Gastrocnemius medialis (tissue), 4 donors: ENCODE measurements at regions not wholly inside any gene's neighbourhood (a gene's known extent, or its start where the extent isn't known, plus 50 kb on each side); places are given as distances from the start of the nearest gene placed in this dataset.

Experiments
- ATAC-seq, 2 donors: fragments of 150-250 bp; one replicate each; pipeline ENCODE4 v1.9.1; 2016
- DNase-seq, 2 donors: peaks; one replicate each; pipeline ENCODE4 v3.0.0-alpha.2; 2019
- H3K27ac ChIP-seq, 4 donors: fragments of 200-600 bp; sonication (generic); 1 replicate in 1 of 4; 2 replicates in 3 of 4; pipeline ENCODE4 v1.5.1; 2016 to 2018; ENCODE audit warnings: mild to moderate bottlenecking in 2 of 4, moderate library complexity in 1 of 4
- H3K27me3 ChIP-seq, 3 donors: fragments of 200-600 bp; sonication (generic) in 2 of 3; 1 replicate in 1 of 3; 2 replicates in 2 of 3; pipeline versions ENCODE4 v1.5.1 to v1.6.0; 2016 to 2019; ENCODE audit warnings: mild to moderate bottlenecking in 1 of 3, moderate library complexity in 1 of 3
- H3K36me3 ChIP-seq, 2 donors: fragments of 200-600 bp; sonication (generic) in 1 of 2; one replicate each; pipeline ENCODE4 v1.5.1; 2017 to 2018
- H3K4me1 ChIP-seq, 2 donors: fragments of 200-600 bp; sonication (generic) in 1 of 2; one replicate each; pipeline ENCODE4 v1.5.1; 2016 to 2017; ENCODE audit warnings: mild to moderate bottlenecking in 2 of 2
- H3K4me3 ChIP-seq, 4 donors: fragments of 200-600 bp; sonication (generic) in 3 of 4; 1 replicate in 1 of 4; 2 replicates in 3 of 4; pipeline ENCODE4 v1.5.1; 2016 to 2019; ENCODE audit warnings: mild to moderate bottlenecking in 2 of 4
- H3K9me3 ChIP-seq, 3 donors: fragments of 200-600 bp; sonication (generic) in 2 of 3; 1 replicate in 1 of 3; 2 replicates in 2 of 3; pipeline ENCODE4 v1.5.1; 2016 to 2019
- POLR2A ChIP-seq, 2 donors: fragments of 450-650 bp; IDR thresholded peaks; one replicate each; pipeline ENCODE4 v1.6.1; 2017; ENCODE audit warnings: antibody characterized with exemption in 2 of 2, mild to moderate bottlenecking in 2 of 2, moderate library complexity in 2 of 2
- in situ Hi-C, 4 donors: fragments of 200-750 bp; cut with MboI; loops; one replicate each; pipeline versions ENCODE4 v1.15.0 to v1.8.0; 2017; ENCODE audit warnings: low sequenced_read_pairs in 4 of 4
- intact Hi-C: fragments of 100-400 bp; cut with DNase I; formaldehyde crosslinking; loops from one replicate; pipeline ENCODE4 v1.15.1; 2023; ENCODE audit warnings: low total_unique reads
- TF ChIP-seq, protein P1 (sequence below), 5 experiments: fragments of 450-650 bp in 3 of 5; fragments of 200-600 bp in 2 of 5; sonication (generic) in 2 of 5; IDR thresholded peaks in 4 of 5; conservative IDR thresholded peaks in 1 of 5; 1 replicate in 4 of 5; 2 replicates in 1 of 5; pipeline ENCODE4 v1.5.1; 2016 to 2019; ENCODE audit warnings: antibody characterized with exemption in 5 of 5, mild to moderate bottlenecking in 3 of 5, moderate library complexity in 3 of 5

DNA sequence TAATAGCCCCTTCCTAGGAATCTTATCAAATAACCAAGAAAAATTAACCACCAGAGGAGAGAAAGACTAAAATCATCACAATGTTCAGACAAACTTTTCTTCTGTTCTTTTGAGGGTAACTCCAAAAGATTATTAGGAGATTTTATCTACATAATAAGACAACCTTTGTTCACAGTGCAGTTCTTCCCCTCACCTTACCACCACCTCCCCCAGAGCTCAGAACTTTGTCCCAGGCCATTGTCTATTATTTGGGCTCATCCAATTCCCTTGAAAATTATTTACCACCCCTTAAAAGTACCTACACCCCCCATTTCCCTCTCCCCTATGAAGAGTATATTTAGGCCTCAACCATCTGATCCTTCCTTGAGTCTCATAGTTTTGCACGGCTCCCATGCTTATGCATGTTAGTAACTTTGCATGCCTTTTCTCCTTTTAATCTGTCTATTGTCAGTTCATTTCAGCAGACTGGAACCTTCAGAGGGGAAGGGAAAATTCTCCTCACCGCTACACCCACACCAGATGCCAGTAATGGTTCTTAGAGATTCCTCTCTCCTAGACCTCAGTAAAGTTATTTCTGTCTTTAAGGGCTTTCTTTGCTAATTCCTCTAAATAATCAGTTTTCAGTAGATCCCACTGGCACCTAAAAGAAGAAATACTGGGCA lies 234.9 kb downstream of the SKIDA1 start:
- intact Hi-C loops (no loop called here), in situ Hi-C loops (loop anchor here in 2 of 4 donors (25.0 kb wide), 2 partner anchors 197 to 447 kb away; no protein-coding TSS in a partner anchor)
- Histone ChIP-seq H3K27ac (no peak overlapping the region), H3K4me3 (no peak overlapping the region), H3K27me3 (peaks cover 0 to 4% (median 0%) of the 10 kb centered on the region in 3 donors), H3K9me3 (no peaks in the 10 kb centered on the region), H3K36me3 (no peaks in the 10 kb centered on the region), H3K4me1 (peaks cover 10 to 21% of the 10 kb centered on the region in 2 donors)
- ATAC-seq (no peak), DNase-seq (no peak)
- TF ChIP-seq, protein P1, sequence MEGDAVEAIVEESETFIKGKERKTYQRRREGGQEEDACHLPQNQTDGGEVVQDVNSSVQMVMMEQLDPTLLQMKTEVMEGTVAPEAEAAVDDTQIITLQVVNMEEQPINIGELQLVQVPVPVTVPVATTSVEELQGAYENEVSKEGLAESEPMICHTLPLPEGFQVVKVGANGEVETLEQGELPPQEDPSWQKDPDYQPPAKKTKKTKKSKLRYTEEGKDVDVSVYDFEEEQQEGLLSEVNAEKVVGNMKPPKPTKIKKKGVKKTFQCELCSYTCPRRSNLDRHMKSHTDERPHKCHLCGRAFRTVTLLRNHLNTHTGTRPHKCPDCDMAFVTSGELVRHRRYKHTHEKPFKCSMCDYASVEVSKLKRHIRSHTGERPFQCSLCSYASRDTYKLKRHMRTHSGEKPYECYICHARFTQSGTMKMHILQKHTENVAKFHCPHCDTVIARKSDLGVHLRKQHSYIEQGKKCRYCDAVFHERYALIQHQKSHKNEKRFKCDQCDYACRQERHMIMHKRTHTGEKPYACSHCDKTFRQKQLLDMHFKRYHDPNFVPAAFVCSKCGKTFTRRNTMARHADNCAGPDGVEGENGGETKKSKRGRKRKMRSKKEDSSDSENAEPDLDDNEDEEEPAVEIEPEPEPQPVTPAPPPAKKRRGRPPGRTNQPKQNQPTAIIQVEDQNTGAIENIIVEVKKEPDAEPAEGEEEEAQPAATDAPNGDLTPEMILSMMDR (IDR thresholded peaks at IDR 0.05 in 4 of 5, conservative IDR thresholded peaks at IDR 0.05 in 1 of 5) = no peak
- TF ChIP-seq POLR2A (IDR thresholded peaks at IDR 0.05) = no peak

DNA sequence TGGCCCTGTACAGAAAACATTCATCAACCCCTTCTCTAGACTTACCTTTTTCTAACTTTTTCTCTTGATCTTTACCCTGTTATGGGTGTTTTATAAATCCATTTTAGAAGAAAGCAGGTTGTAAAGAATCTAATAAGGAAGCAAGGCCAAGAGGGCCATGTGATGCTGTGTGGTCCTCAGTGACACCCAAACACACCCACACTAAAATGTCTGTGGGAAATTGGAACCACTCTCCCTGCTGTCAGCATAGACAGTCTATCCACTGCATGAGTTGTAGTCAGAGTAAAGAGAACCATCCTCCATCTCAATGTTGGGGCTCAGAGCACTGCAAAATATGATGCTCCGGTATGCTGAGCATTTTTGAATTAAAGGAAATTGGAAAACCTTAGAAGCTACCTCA lies 235.5 kb downstream of the SKIDA1 start:
- Histone ChIP-seq H3K27ac (no peak overlapping the region), H3K27me3 (peaks cover 0 to 4% (median 0%) of the 10 kb centered on the region in 3 donors), H3K9me3 (no peaks in the 10 kb centered on the region), H3K36me3 (no peaks in the 10 kb centered on the region), H3K4me3 (no peak overlapping the region), H3K4me1 (peaks cover 10 to 21% of the 10 kb centered on the region in 2 donors)
- in situ Hi-C loops = loop anchor here in 2 of 4 donors (25.0 kb wide), 2 partner anchors 197 to 447 kb away; no protein-coding TSS in a partner anchor
- DNase-seq = no peak
- intact Hi-C loops = no loop called here
- no peak for ATAC-seq
- TF ChIP-seq, protein P1 (IDR thresholded peaks at IDR 0.05 in 4 of 5, conservative IDR thresholded peaks at IDR 0.05 in 1 of 5) = no peak
- TF ChIP-seq POLR2A (IDR thresholded peaks at IDR 0.05) = no peak

DNA sequence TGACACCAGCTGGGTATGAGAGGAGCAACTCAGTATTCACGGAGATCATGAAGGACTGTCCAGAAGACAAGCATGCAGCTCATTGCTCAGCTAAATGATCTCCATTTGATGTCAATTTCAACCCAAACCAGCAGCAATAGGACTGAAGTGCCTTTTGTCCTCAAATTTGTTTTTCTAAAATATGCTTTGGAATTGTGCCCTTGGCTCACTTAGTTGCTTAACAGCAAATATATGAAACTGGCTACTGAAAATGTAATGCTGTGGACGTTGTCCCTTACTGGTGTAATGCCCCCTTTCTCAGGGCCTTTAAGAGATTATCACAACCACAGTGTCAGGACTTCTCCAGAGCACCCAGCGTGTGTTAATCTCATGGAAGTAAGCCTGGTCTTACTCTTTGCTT lies 236.2 kb downstream of the SKIDA1 start:
- ATAC-seq (no peak), DNase-seq (no peak)
- Histone ChIP-seq H3K27ac (no peak overlapping the region), H3K9me3 (no peaks in the 10 kb centered on the region), H3K27me3 (peaks cover 0 to 4% (median 0%) of the 10 kb centered on the region in 3 donors), H3K36me3 (no peaks in the 10 kb centered on the region), H3K4me1 (peaks cover 10 to 21% of the 10 kb centered on the region in 2 donors), H3K4me3 (no peak overlapping the region)
- intact Hi-C loops = no loop called here
- TF ChIP-seq, protein P1 (IDR thresholded peaks at IDR 0.05 in 4 of 5, conservative IDR thresholded peaks at IDR 0.05 in 1 of 5) = no peak
- no peak for TF ChIP-seq POLR2A (IDR thresholded peaks at IDR 0.05)
- in situ Hi-C loops = loop anchor here in 2 of 4 donors (25.0 kb wide), 2 partner anchors 198 to 448 kb away; no protein-coding TSS in a partner anchor

DNA sequence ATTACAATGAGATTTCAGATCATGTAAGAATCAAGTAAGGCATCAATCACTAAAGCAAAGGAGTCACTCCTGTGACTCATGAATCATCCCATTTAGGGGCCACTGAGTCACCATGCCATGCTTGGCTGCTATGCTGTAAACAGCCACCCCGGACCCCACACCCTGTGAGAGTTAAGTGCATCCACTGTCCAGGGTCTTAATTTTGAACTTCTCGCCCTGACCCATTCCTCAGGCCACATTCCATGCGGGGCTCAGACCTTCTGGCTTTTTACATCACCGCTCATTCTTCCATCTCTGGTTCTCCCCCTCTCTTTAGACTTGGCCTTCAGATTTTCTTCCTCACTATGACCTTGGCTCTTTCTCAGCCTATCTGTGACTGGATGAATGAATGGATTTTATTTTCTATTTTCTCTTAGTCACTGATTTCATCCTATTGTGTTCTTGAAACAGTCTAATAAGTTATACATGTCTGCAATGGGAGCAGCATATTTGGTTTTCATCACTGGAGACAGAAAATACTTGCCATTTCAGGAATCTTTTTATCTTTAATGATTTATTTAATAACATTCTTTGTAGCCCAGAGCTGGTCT lies 239.6 kb downstream of the SKIDA1 start:
- Histone ChIP-seq H3K36me3 (no peaks in the 10 kb centered on the region), H3K4me3 (no peak overlapping the region), H3K4me1 (no peaks in the 10 kb centered on the region), H3K27ac (no peak overlapping the region), H3K27me3 (no peaks in the 10 kb centered on the region), H3K9me3 (no peaks in the 10 kb centered on the region)
- in situ Hi-C loops (loop anchor here in 2 of 4 donors (25.0 kb wide), 2 partner anchors 201 to 451 kb away; no protein-coding TSS in a partner anchor), intact Hi-C loops (no loop called here)
- no peak for TF ChIP-seq POLR2A (IDR thresholded peaks at IDR 0.05)
- TF ChIP-seq, protein P1 (IDR thresholded peaks at IDR 0.05 in 4 of 5, conservative IDR thresholded peaks at IDR 0.05 in 1 of 5) = no peak
- no peak for ATAC-seq
- DNase-seq = no peak
